Left cardiac atrium (tissue), 4 donors: ENCODE measurements at regions not wholly inside any gene's neighbourhood (a gene's known extent, or its start where the extent isn't known, plus 50 kb on each side); places are given as distances from the start of the nearest gene placed in this dataset.
"Not testable (repeated sequence)": the region's sequence is repeated elsewhere in the genome, so short reads cannot be mapped to it uniquely, and the experiment has no call there.

Experiments
- ATAC-seq, 2 donors: fragments of 200-7000 bp; cut with Tn5 transposase; one replicate each; pipeline ENCODE4 v1.9.1; 2020; ENCODE audit warnings: mild to moderate bottlenecking in 2 of 2, moderate library complexity in 2 of 2
- DNase-seq: peaks from one replicate; pipeline ENCODE4 v3.0.0-alpha.2; 2020
- intact Hi-C, 2 donors: fragments of 100-400 bp; cut with DNase I; formaldehyde crosslinking; loops; one replicate each; pipeline versions ENCODE4 v1.14.1 to v1.15.1; 2022 to 2023
- donor health status: DM: no; HTN: yes; CAD: no.
- donor health status: DM: no; HTN: yes; CAD: no; lungs with severe emphysema.
- donor health status: DM: yes; HTN: yes; CAD: no.
- donor health status: Dilated cardiomyopathy.

DNA sequence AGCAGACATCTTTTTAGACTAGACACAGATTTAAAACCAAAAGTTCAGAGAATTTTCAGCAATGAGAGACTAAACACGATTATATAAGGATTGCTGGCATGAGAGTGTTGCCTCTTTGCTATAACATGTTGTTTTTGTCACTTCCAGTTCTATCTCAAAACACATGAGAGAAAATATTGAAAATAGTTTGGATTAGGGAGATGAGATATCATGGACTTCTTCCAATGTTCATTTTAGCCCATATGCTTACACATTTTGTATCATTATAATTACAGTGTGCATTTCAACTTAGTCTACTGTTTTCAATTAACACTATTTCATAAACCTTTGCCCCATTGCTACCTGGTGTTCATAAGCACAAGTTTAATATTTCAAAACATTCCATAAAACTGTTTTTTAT lies 175.9 kb upstream of the PGR start:
- DNase-seq (no peak), ATAC-seq (no peak)
- intact Hi-C loops, result no loop called here

DNA sequence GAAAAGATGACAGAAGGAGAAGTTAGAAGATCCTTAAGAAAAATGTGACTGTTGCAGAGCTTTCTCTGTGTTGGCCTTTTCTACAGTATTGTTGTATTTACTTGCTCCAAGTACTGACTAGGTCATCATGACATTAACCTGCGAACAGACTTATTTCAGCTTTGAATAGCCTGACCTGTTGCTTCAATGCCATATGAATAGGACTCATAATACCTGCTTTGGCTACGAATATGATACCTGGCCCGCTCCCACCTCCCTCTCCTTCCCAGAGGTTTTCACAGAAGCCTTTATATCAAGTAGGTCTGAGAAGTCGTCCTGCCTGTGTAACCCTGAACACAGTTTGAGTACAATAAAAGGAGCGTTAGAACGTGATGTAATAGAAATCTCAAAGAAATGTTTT lies 169.6 kb upstream of the PGR start:
- intact Hi-C loops, result no loop called here
- DNase-seq (no peak), ATAC-seq (no peak)

DNA sequence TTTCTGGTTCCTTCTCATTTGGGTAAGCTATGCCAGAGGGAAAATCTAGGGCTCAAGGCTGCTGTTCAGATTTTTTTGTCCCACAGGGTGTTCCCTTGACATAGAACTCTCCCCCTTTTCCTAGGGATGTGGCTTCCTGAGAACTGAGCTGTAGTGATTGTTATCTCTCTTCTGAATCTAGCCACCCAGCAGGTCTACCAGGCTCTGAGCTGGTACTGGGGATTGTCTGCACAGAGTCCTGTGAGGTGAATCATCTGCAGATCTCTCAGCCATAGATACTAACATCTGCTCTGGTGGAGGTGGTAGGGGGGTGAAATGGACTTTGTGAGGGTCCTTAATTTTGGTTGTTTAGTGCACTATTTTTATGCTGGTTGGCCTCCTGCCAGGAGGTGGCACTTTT lies 167.3 kb upstream of the PGR start:
- no peak for DNase-seq
- intact Hi-C loops, result no loop called here

DNA sequence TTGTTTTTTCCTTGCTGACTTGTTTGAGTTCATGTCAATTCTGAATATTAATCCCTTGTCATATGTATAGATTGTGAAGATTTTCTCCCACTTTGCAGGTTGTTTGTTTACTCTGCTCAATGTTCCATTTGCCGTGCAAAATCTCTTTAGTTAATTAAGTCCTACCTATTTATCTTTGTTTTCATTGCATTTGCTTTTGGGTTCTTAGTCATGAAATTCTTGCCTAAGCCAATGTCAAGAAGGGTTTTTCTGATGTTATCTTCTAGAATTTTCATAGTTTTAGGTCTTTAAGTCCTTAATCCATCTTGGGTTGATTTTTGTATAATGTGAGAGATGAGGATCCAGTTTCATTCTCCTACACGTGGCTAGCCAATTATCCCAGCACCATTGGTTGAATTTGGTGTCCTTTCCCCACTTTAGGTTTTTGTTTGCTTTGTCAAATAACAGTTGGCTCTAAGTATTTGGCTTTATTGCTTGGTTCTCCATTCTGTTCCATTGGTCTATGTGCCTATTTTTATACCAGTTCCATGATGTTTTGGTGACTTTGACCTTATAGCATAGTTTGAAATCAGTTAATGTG lies 163.1 kb upstream of the PGR start:
- ATAC-seq (no peak), DNase-seq (no peak)
- intact Hi-C loops, result no loop called here

More for the DNA sequence above, 167.3 kb upstream of the PGR start:
- ATAC-seq, result no peak

DNA sequence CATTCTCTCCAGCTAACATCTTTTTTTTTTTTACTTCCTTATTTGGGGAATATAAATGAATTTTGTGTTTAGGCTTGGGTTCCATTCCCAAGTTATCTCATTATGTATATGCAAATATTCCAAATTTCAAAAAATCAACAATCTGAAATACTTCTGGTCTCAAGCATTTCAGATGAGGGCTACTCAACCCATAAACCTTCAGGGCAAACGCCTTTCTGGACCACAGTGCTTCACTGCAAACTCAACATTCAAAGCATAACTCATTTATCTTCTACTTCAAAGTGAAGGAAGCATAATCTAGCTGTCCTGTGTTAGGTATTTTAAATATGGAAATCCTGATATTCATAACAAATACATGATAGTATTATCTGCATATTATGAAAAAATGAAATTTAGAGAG lies 161.7 kb upstream of the PGR start:
- intact Hi-C loops, result no loop called here
- ATAC-seq (no peak), DNase-seq (no peak)

DNA sequence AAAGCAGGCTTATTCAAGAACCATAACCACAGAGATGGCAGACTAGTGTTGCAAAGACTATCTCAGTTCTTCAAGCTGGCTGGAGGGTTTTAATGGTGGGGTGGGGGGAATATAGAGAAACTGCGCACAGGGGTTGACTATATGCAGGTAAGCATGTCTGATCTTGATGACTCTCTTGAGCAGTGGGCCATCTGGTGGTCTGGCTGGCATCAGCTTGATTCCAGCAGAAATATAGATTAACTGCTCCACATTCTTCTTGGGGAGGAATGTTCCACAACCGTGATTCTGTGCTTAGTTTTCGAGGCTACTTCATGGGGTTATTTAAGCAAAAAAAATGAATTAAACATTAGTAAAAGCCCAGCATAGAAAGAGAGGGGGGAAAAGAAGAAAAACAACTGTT lies 158.8 kb upstream of the PGR start:
- intact Hi-C loops, result no loop called here
- DNase-seq (no peak), ATAC-seq (no peak)

DNA sequence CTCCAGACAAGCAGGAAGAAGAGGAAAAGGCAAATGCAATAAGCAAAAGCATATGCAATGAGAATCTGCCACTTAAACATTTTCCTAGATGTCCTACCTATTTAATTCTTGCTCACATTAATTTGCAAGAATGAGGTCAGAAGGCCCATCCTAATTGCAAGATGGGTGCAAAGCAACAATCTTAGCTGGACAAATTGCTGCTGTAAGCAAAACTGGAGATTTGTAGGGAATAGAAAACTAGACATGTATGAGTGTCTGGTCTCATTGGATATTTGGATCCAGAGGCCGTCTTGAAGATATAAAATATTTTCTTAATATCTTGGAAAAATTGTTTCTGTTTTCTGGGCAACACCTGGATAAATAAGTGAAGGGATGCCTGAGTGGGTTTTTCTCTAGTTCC lies 150.1 kb upstream of the PGR start:
- intact Hi-C loops, result no loop called here
- DNase-seq (no peak), ATAC-seq (no peak)

DNA sequence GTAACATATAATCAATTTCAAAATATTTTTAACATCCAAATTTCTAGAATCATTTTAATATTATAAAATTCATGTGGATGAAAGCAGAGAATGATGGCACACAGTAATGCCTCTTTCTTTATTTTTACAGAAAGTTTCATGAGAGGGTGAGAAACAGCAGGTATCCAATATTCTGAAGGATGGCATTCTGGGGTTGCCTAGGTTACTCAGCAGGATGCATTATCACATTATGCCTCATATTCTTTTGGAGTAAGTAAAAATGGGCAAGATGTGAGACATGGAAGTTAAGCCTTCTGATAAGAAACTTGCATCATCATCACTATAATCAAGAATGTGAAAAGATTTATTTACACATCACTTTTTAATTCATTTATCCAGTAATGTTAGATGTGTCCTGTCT lies 148.7 kb upstream of the PGR start:
- intact Hi-C loops, result no loop called here
- DNase-seq, result no peak
- ATAC-seq, result no peak

DNA sequence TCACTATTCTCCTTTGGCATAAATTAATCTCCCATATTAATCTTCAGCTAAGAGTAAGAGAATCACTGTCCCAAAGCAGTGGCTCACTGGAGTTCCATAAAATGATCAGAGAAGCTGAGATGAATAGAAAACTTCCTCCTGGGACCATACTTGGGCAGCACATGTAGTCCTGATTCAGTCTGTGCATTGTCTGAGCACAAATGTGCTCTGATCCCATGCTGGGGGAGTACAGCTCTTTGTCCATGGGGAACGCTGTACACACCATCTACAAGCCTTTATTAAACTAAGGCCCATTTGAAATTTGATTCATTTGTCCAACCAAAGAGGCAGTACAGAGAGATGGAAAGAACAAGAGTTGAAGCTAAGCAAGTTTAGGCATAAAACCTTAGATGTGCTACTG lies 147.4 kb upstream of the PGR start:
- no peak for DNase-seq
- intact Hi-C loops, result no loop called here

DNA sequence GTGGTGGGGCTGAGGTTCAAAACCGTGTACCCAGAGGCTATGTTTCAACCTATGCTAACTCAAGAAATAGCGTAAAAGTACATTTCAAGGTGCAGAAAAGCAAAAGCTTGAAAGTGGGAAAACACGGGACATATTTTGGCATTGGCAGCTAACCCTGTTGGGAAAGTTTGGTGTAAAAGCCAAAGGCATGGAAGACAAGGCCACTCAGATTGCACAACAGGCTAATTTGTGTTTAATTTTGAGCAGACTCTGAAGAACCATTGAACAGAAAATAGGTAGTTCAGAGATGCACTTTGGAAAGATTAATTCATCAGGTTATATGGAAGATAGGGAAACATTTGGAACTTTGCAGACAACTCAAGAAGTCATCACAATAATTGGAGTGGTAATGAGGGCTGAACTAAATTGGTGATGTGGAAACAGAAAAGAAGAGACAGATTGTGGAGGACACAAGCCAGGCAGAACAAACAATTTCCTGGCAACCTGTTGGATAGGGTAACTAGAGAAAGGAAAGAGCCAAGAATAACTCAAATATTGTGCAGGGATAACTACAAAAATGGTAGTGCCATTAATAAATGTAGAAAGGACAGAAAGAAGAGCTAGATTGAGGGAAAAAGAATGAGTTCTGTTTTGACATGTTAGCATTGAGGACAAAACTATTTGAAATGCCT lies 140.5 kb upstream of the PGR start:
- intact Hi-C loops, result no loop called here
- ATAC-seq (no peak), DNase-seq (no peak)

More for the DNA sequence above, 147.4 kb upstream of the PGR start:
- ATAC-seq, result no peak

DNA sequence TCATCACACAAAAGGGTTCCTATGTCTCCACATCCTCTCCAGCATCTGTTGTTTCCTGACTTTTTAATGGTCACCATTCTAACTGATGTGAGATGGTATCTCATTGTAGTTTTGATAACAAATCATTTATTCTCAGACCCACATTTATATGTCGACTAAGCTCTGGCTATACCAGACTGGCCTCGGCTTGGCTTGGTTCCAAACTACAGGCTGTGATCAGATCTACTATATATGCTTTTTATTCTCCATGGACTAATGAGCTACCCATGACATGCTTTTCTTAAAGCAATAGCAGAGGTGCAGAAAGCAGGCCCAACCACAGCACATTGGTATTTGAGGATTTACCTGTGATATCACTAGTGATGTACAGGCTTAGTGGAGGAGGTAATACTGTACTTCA lies 139.8 kb upstream of the PGR start:
- ATAC-seq (no peak), DNase-seq (no peak)
- intact Hi-C loops, result no loop called here

DNA sequence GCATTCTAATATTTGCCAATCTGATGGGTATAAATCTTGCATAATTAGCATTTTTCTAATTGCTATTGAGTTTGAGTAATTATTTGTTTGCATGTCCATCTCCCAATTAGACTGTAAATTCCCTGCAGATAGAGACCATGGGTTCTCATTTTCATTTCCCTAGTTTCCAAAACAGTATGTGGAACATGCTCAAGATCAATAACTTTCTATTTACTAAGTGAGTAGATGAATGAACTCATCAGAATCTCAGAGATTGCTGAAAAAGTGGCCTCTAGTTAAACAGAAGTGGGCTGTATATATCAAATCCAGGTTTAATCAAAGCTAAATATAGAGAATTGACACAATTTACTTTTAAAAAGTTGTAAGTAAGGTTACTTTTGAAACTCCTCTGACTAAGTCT lies 138.0 kb upstream of the PGR start:
- DNase-seq, result no peak
- no peak for ATAC-seq
- intact Hi-C loops, result no loop called here

DNA sequence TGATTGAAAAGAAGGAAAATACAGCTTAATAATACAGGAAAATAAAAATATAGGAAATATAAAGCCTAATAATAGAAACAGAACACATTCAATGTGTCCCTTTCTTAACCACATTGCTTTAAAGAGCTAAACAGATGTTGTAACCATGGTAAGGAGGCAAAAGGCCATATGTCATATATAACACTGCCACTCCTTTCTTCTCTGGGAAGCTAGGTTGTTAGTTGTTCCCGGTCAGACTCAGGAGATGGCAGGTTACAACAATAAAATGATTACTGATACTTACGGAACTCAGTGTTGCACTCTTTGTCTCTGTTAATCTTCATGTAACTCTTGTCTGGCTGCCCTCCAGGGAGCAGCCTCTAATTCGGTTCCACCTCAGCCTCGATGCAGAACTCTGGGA lies 134.7 kb upstream of the PGR start:
- ATAC-seq (no peak), DNase-seq (no peak)
- intact Hi-C loops, result no loop called here

DNA sequence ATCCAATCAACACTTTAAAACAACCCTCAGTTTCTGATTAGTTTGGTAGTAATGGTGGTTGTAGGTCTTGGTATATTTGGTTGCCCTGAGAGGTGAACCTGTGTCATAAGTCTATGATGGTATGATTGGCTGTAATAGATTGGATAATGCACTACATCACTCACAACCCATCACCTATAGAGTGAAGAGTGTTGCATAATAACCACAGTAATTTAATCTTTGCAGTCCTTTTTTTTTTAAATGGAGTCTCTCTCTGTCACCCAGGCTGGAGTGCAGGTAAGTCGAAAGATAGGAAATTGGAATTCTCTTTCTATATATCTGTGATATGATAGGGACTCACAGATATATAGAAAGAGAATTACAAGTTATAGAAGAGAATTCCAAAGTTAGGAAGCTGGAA lies 133.4 kb upstream of the PGR start:
- ATAC-seq, result no peak
- intact Hi-C loops, result no loop called here
- no peak for DNase-seq

DNA sequence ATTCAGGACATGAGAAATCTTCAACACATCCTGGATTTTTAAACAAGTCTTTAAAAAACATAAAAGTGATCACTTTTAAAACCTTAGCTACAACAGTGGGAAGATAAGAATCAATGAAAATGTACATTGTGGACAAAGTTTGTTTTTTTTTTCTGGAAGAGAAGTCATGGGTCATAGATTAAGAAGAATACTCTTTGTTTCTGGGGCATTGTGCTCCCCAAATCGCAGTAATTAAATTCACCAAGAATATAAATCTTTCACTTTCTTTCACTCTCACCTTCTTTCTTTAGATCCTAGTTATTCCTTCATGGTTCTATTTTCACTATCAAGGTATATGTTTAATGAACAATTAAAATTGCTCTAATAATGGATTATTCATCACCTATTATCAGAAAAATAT lies 132.6 kb upstream of the PGR start:
- ATAC-seq (no peak), DNase-seq (no peak)
- intact Hi-C loops, result no loop called here

DNA sequence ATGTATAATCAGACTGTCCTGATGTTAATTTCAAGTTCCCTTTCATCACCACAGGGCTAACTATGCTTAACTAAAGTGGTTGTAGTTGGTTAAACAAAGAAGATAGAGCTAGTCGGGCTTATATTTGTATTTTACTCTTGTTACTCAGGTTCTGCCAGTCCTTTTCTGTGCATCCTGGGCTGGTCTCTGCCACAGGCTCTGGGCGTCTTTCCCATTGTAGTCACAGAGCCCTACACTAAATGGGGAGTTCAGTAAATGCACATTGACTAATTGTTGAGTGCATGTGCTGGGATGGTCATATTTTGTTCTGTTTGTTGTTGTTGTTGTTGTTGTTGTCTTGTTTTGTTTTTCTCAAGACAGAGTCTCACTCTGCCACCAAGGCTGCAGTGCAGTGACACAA lies 125.4 kb upstream of the PGR start:
- ATAC-seq (no peak), DNase-seq (no peak)
- intact Hi-C loops, result no loop called here

DNA sequence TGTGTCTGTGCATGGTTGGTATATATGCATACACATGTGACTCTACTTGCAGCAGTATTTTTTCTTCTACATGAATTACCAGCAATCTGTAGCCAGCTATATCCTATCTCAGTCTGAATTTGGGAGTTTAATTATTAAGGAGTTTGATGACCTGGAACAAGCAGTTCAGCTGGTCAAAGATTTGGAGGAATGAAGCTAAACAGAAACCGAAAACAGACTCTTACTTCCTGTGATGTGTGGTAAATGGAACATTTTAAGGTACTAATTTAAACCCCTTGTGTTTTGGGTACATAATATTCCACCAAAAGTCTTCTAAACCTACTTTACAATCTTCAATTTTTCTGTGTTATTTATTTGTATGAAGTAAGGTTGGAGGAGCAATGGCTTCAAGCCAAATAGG lies 124.4 kb upstream of the PGR start:
- intact Hi-C loops, result no loop called here
- DNase-seq, result no peak
- no peak for ATAC-seq

DNA sequence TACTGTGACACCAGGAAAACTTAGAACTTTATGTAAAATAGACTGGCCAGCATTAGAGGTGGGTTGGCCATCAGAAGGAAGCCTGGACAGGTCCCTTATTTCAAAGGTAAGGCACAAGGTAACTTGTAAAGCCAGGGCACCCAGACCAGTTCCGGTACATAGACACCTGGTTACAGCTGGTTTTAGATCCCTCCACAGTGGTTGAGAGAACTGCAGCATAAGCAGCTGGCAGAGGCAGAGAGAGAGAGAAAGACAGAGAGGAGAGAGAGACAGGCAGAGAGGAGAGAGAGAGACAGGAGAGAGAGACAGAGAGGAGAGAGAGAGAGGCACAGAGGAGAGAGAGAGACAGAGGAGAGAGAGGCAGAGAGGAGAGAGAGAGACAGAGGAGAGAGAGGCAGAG lies 116.0 kb upstream of the PGR start:
- intact Hi-C loops, DNase-seq, ATAC-seq: not testable (repeated sequence)

DNA sequence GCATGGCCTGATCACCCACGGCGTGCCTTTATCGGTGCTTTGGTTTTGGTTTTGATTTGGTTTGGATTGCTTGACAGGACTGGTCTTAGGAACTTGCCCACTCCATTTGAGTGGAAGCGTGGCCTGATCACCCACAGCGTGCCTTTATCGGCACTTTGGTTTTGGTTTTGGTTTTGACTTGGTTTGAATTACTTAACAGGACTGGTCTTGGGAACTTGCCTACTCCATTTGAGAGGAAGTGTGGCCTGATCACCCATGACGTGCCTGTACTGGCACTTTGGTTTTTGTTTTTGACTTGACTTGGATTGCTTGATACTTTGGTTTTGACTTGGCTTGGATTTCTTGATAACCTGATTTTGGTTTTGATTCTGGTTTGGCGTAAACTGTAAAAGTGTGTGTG lies 115.5 kb upstream of the PGR start:
- intact Hi-C loops, ATAC-seq, DNase-seq: not testable (repeated sequence)

DNA sequence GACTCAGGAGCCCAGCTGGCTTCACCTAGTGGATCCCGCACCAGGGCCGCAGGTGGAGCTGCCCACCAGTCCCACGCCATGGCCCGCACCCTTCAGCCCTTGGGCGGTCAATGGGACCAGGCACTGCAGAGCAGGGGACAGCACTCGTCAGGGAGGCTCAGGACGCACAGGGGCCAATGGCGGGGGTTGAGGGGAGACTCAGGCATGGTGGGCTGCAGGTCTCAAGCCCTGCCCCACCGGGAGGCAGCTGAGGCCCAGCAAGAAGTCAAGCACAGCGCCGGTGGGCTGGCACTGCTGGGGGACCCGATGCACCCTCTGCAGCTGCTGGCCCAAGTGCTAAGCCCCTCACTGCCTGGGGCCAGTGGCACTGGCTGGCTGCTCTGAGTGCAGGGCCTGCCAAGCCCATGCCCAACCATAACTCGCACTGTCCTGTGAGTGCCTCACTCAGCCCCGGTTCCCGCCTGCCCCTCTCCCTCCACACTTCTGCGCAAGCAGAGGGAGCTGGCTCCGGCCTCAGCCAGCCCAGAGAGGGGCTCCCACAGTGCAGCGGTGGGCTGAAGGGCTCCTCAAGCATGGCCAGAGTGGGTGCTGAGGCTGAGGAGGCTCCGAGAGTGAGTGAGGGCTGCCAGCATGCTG lies 111.7 kb upstream of the PGR start:
- intact Hi-C loops, result no loop called here
- ATAC-seq (no peak), DNase-seq (no peak)

DNA sequence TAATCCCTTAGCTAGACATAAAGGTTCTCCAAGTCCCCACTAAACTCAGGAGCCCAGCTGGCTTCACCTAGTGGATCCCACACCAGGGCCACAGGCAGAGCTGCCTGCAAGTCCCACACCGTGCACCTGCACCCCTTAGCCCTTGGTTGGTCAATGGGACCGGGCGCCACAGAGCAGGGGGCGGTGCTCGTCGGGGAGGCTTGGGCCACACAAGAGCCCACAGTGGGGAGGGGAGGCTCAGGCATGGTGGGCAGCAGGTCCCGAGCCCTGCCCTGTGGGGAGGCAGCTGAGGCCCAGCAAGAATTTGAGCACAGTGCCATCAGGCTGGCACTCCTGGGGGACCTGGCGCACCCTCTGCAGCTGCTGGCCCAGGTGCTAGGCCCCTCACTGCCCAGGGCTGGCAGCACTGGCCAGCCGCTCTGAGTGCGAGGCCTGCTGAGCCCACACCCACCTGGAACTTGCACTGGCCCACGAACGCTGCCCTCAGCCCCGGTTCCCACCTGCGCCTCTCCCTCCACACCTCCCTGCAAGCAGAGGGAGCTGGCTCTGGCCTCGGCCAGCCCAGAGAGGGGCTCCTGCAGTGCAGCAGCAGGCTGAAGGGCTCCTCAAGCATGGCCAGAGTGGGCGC lies 101.7 kb upstream of the PGR start:
- intact Hi-C loops, ATAC-seq, DNase-seq: not testable (repeated sequence)
